GM18868 (cell line): ENCODE measurements at regions not wholly inside any gene's neighbourhood (a gene's known extent, or its start where the extent isn't known, plus 50 kb on each side); places are given as distances from the start of the nearest gene placed in this dataset.
"Not testable (repeated sequence)": the region's sequence is repeated elsewhere in the genome, so short reads cannot be mapped to it uniquely, and the experiment has no call there.

Experiments
- ATAC-seq: cut with Tn5 transposase; IDR thresholded peaks from one replicate; pipeline ENCODE4 v1.9.1; 2021; ENCODE audit warnings: mild to moderate bottlenecking, moderate library complexity; ENCODE audit not compliant: unreplicated experiment

- no peak for ATAC-seq
Observed at GRCh38 chr1:115457289-115457688, 119.2 kb upstream of the NGF start.

GRCh38 chr1:115456441-115456961 is 118.5 kb upstream of the NGF start:
- no peak for ATAC-seq

- ATAC-seq: no peak
Observed at GRCh38 chr1:115454837-115455511, 116.9 kb upstream of the NGF start.

- no peak for ATAC-seq
Observed at GRCh38 chr1:115453666-115454065, 115.6 kb upstream of the NGF start.

- ATAC-seq: no peak
Observed at GRCh38 chr1:115452600-115453329, 114.7 kb upstream of the NGF start.

- no peak for ATAC-seq
Observed at GRCh38 chr1:115450501-115451040, 112.5 kb upstream of the NGF start.

- no peak for ATAC-seq
Observed at GRCh38 chr1:115448282-115449044, 110.4 kb upstream of the NGF start.

GRCh38 chr1:115447672-115448071 is 109.6 kb upstream of the NGF start:
- no peak for ATAC-seq

GRCh38 chr1:115445090-115445489 is 107.0 kb upstream of the NGF start:
- no peak for ATAC-seq

GRCh38 chr1:115440733-115441132 is 102.7 kb upstream of the NGF start:
- ATAC-seq: no peak

GRCh38 chr1:115439520-115439919 is 101.5 kb upstream of the NGF start:
- ATAC-seq: not testable (repeated sequence)

GRCh38 chr1:115437196-115437595 is 99.1 kb upstream of the NGF start:
- no peak for ATAC-seq

- ATAC-seq: no peak
Observed at GRCh38 chr1:115436596-115436995, 98.5 kb upstream of the NGF start.

GRCh38 chr1:115433483-115433882 is 95.4 kb upstream of the NGF start:
- no peak for ATAC-seq

GRCh38 chr1:115432061-115432460 is 94.0 kb upstream of the NGF start:
- no peak for ATAC-seq

- no peak for ATAC-seq
Observed at GRCh38 chr1:115430441-115431158, 92.6 kb upstream of the NGF start.

GRCh38 chr1:115429884-115430283 is 91.8 kb upstream of the NGF start:
- no peak for ATAC-seq

GRCh38 chr1:115429241-115429640 is 91.2 kb upstream of the NGF start:
- ATAC-seq: no peak

GRCh38 chr1:115428676-115429075 is 90.6 kb upstream of the NGF start:
- ATAC-seq: no peak

GRCh38 chr1:115428256-115428655 is 90.2 kb upstream of the NGF start:
- no peak for ATAC-seq

GRCh38 chr1:115426956-115427355 is 88.9 kb upstream of the NGF start:
- no peak for ATAC-seq
